ENCODE measurements at regions not wholly inside any gene's neighbourhood (a gene's known extent, or its start where the extent isn't known, plus 50 kb on each side); places are given as distances from the start of the nearest gene placed in this dataset.

DNA sequence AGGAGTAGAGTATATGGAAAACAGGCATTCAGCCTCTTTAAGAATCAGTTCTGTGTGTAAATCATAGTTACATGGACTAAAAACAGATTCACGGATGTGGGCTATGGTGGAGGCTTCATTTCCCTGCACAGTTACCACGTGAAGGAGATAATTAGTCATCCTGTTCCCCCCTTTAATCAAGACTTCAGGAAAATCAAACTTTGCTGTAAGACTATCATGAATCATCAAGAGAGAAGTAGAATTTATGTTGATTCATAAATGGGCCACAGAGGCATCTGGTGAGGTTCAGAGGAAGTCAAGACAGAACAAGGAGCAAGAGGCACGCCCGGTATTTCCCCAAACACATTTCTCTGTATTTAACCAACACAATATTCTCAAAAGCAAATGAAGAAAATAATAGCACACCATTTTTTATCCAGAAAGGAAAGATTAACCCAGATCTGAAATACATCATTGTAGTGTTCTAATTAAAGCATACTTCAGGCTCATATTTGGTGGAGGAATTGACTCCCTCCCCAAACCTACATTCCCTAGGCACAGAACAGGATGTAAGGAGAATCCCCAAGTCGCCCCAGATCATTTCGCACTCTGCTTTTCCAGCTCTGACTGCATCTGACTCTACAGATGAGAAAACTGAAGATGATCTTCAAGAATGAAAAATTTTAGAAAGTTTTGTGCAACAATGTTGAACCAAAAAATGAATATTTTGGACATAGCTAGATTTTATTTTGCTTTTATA, 175.8 kb upstream of the GAS1 start:
- DNase-seq: no peak

DNA sequence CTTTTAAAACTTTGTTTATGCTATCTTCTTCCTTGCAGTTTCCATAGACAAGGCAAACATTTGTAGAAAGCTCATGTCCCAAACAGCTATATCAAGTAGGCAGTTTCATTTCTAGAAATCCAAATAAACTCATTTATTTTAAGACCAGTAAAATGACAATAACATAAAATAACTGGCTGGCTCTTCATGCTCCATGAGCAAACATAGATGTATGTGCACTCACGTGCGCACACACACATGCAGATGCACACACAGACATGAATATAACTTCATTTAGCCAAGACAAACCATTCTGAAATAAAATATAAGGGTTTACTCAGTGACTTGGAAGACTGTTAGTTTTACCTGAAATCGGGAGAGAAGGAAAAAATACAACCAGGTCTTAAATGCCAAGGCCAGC, 176.5 kb upstream of the GAS1 start:
- DNase-seq: no peak

DNA sequence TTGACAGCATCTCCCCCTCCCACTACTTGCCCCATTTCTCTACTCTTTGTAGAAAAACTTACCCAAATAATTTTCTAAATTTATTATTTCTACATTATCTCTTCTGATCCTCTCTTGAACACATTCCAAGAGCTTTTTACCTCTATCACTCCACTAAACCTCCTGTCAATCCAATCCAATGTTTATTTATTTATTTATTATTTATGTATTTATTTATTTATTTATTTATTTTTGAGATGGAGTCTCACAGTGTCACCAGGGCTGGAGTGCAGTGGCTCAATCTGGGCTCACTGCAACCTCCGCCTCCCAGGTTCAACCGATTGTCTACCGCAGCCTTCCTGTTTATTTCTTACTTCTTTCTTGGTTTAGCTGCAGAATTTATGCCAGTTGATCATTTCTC, 178.5 kb upstream of the GAS1 start:
- DNase-seq: no peak

GRCh38 chr9:87127543-87127942, 180.2 kb upstream of the GAS1 start:
- DNase-seq: no peak

DNA sequence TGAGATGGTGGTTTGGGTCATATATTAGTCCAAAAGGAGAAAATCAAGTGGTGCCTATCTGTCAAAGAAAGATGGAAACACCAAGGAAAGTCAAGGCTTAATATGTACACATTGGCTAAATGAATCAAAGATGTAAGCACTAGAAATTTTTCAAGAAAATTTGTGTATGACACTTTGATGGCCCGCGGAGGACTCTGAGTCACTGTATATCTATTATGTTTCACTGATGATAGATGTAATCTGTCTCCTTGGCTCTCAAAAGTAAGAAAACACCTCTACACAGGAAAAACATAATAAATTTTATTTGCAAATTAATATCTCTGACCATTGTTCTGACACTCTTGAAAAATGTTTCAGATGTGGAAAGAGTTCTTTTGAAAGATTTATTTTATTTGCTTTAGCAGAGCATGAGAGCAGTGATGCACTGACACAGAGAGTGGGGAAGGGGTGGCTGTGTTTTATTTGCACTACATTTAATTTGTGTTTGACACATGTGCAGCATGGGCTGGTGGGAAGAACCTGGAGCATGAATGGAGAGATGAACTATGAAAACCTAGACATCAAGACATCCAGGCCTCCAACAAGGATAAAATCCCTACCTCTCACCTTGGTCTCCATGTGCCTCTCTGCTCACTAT, 180.8 kb upstream of the GAS1 start:
- no peak for DNase-seq

GRCh38 chr9:87128844-87129493, 181.7 kb upstream of the GAS1 start:
- no peak for DNase-seq

DNA sequence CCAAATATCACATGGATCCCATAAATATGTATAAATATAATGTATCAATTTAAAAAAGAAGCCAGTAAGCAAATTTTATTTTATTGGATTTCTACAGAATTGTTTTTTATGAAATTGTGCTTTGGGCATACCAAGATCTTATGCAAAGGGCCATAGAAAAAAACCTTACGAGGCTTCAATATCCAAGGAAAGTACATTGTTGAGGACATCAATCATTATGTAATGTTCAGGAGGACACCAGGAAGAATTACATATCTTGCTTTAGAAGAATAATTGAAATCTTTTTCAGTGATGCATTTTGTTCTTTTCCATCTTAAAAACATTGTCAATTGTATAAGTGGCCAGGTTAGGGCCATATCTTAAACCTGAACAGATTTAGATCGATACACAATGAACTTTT, 187.8 kb upstream of the GAS1 start:
- DNase-seq: no peak

DNA sequence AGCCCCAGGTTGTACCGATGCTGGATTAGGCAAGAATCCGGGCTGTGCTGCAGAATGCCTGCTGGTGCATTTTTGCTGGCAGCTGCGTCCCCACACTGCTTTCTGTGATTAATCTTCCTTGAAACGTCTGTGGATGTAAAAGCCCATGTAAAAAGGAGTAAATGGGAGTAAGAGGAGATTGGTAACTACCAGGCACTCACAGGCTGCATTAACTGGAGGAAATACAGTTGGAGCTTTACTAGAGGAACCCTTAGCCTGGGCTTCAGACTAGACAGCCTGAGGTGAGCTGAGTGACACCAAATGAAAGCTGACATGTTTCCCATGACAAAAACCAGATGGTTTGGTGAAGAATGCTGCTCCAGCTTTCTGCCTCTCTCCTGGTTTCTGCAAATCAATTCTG, 190.4 kb upstream of the GAS1 start:
- no peak for DNase-seq

GRCh38 chr9:87138128-87139040, 191.1 kb upstream of the GAS1 start:
- no peak for DNase-seq

GRCh38 chr9:87139099-87139730, 191.9 kb upstream of the GAS1 start:
- no peak for DNase-seq

GRCh38 chr9:87140142-87140541, 192.8 kb upstream of the GAS1 start:
- DNase-seq: no peak

DNA sequence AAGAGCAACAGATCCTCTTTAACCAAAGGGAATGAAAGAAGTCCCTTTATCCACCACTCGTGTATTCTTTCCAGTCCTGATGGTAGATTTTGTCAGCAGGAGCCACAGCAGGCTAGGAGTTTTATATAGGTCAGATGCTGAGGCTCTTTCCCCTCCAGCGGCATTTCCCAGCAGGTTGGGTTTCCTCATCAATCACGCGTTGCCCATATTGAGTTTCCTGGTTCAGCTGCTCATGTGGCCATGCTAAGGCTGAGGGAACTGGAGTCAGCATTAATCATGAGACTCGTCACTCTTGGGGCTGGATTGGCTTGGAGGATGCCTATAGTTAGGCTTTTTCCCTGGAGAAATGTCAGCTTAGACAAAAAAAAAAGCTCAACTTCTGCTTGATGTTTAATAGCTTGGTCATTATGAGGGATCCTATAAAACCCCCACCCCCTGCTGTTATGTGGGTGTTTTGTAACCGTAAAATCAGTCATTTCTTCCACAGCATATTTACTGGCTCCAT, 193.4 kb upstream of the GAS1 start:
- no peak for DNase-seq

- no peak for DNase-seq
Observed at GRCh38 chr9:87141124-87141523, 193.8 kb upstream of the GAS1 start.

- no peak for DNase-seq
Observed at GRCh38 chr9:87146933-87147332, 199.6 kb upstream of the GAS1 start.

GRCh38 chr9:87147839-87148238, 200.5 kb upstream of the GAS1 start:
- DNase-seq: no peak

- DNase-seq: peak in 1 of 2 experiments; percentile 17
Observed at GRCh38 chr9:87148331-87149104, 201.2 kb upstream of the GAS1 start.

- no peak for DNase-seq
Observed at GRCh38 chr9:87149799-87150198, 202.5 kb upstream of the GAS1 start.

- DNase-seq: no peak
Observed at GRCh38 chr9:87152256-87152655, 204.9 kb upstream of the GAS1 start.

- DNase-seq: no peak
Observed at GRCh38 chr9:87156247-87156646, 208.9 kb upstream of the GAS1 start.

- DNase-seq: no peak
Observed at GRCh38 chr9:87157366-87158031, 210.2 kb upstream of the GAS1 start.

DNA sequence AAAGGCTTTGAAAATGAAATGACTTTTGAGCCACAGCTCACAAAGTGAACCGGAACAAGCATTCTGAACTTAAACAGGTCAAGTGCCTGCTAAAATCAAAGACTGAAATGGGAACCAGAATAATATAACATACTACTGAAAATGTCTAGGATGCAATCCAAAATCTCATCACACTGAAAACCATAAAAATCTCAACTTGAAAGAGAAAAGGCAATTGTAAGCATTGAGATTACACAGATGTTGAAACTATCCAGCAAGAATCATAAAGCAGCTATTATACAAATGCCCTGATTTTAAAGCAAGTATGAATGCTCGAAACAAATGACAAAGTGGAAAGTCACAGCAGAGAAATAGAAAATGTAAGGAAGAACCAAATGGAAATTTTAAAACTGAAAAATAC, 211.5 kb upstream of the GAS1 start:
- no peak for DNase-seq
